Renal cortex interstitium (tissue), 11 donors: ENCODE measurements at regions not wholly inside any gene's neighbourhood (a gene's known extent, or its start where the extent isn't known, plus 50 kb on each side); places are given as distances from the start of the nearest gene placed in this dataset.
"Not testable (repeated sequence)": the region's sequence is repeated elsewhere in the genome, so short reads cannot be mapped to it uniquely, and the experiment has no call there.

ENCODE experiments used
- DNase-seq, 11 donors: peaks; one replicate each; pipeline ENCODE4 v3.0.0-alpha.2; 2013; ENCODE audit warnings: low read depth in 9 of 11, low spot score in 4 of 11; ENCODE audit errors: extremely low read depth in 1 of 11

DNA sequence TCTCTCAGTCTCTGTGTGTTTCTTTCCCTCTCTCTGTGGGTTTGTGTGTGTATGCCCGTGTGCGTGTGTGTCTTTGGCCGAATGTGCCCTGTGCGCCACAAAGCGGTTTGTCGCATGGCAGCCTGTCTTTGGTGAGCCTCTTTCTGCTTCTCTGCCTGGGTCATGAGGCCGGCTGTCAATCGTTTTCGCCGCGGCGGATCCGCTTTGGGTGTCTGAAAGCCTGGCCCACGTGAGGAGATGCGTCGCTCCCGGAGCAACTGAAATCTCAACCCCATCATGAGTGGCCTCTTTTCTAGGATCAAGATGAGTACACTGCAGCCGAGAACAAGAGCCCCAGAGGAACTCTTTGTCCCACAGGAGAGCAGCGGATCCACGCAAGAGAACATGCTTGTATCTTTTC lies 98.6 kb upstream of the FOXD4L5 start:
- DNase-seq = not testable (repeated sequence)

DNA sequence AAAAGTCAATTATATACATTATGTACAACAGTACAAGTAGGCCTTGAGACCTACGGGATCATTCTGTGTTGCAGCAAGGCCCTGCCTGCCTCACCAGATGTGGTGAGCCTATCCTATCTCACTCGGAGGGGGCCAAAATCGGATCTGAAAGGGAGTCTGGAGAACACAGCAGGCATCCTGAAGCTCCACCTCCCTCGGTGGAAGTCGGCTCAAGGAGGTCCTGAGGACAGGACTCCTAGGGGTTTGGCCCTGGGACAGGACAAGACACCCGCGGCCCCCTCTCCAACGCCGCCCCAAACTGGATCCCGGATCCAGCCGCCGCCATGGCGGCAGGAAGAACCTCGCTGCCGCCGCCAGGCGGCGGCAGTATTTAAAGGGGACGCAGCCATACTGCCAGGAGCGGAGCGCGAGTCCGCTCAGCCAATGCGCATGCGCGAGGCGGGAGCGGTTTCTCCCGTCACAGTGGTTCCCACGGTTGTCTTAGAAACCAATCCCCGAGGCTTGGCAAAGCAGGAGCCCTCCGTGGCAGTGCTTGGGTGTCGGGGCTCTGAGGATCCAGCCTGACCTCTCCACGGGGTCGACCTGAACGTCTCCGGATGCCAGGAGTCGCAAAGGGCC lies 97.8 kb upstream of the FOXD4L5 start:
- DNase-seq = not testable (repeated sequence)
